ENCODE measurements at regions not wholly inside any gene's neighbourhood (a gene's known extent, or its start where the extent isn't known, plus 50 kb on each side); places are given as distances from the start of the nearest gene placed in this dataset.
A peak's percentile ranks its signal among the peaks of the same experiment; 100 is the strongest.
"Not testable (repeated sequence)": the region's sequence is repeated elsewhere in the genome, so short reads cannot be mapped to it uniquely, and the experiment has no call there.

DNA sequence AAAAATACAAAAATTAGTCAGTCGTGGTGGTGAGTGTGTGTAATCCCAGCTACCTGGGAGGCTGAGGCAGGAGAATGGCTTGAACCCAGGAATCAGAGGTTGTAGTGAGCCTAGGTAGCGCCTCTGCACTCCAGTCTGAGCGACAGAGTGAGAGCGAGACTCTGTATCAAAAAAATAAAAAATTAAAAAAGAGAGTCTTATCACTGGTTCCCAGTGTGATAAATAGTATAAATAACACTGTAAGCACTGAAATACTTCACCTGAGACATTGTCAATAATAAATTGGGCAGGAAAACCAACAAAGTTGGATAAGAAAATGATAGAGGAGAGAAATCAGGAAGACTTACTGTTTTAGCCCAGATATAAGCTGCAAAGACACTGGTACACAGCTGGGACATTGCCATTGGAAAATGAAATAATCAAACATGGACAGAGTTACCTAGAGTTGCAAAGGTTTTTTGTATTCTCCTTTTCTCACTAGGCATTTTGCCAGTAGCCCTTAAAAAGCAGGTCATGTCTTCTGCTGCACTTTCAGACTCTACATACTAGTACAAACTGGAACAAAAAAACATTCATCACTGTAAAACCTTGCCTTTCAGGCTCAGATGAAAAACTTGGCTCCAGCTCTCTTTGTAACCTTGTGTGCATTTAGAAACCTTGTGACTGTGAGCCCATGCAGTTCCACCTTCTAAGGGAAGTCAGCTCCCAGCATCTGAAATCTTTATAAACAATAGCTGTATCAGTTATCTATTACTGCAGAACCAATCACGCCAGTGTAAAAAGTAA is 55.0 kb upstream of the PPP1R2C start:
- Mint-ChIP-seq H3K27ac (peak overlapping the region; percentile 91), H3K4me3 (no peak overlapping the region), H3K4me1 (peaks cover 22% of the 10 kb centered on the region), H3K9me3 (peaks cover 9% of the 10 kb centered on the region), H3K27me3 (ENCODE audit: low read depth) (no peaks in the 10 kb centered on the region), H3K36me3 (no peaks in the 10 kb centered on the region)
- DNase-seq (ENCODE audit: low spot score in 2 of 2, unreplicated experiment in 2 of 2): no peak
- TF ChIP-seq, protein P1, sequence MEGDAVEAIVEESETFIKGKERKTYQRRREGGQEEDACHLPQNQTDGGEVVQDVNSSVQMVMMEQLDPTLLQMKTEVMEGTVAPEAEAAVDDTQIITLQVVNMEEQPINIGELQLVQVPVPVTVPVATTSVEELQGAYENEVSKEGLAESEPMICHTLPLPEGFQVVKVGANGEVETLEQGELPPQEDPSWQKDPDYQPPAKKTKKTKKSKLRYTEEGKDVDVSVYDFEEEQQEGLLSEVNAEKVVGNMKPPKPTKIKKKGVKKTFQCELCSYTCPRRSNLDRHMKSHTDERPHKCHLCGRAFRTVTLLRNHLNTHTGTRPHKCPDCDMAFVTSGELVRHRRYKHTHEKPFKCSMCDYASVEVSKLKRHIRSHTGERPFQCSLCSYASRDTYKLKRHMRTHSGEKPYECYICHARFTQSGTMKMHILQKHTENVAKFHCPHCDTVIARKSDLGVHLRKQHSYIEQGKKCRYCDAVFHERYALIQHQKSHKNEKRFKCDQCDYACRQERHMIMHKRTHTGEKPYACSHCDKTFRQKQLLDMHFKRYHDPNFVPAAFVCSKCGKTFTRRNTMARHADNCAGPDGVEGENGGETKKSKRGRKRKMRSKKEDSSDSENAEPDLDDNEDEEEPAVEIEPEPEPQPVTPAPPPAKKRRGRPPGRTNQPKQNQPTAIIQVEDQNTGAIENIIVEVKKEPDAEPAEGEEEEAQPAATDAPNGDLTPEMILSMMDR (IDR thresholded peaks at IDR 0.05; ENCODE audit: unreplicated experiment): no peak

DNA sequence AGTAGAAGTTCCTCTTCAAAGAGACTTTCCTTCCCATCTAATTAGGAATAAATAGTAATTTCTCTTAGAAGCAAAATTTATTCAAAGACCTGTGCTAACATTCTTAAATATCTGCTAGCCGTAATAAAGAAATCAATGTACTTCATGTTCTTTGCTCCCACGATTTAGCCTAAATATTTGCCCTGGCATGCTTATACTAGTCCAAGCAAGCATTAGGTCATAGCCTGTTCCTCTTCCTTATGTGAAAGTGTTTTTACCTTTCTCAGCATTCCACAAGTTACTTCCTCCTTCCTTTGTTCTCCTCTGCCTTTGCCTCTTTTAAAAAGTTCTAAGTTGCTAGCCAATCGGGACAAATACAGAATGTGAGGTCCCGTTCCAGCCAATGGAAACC is 55.6 kb upstream of the PPP1R2C start:
- Mint-ChIP-seq H3K4me1 (peaks cover 22% of the 10 kb centered on the region), H3K27ac (peak overlapping the region; percentile 91)
- H3K27me3 Mint-ChIP-seq (ENCODE audit: low read depth); H3K9me3 Mint-ChIP-seq; H3K36me3 Mint-ChIP-seq; H3K4me3 Mint-ChIP-seq; DNase-seq (ENCODE audit: low spot score in 2 of 2, unreplicated experiment in 2 of 2): not testable (repeated sequence)

DNA sequence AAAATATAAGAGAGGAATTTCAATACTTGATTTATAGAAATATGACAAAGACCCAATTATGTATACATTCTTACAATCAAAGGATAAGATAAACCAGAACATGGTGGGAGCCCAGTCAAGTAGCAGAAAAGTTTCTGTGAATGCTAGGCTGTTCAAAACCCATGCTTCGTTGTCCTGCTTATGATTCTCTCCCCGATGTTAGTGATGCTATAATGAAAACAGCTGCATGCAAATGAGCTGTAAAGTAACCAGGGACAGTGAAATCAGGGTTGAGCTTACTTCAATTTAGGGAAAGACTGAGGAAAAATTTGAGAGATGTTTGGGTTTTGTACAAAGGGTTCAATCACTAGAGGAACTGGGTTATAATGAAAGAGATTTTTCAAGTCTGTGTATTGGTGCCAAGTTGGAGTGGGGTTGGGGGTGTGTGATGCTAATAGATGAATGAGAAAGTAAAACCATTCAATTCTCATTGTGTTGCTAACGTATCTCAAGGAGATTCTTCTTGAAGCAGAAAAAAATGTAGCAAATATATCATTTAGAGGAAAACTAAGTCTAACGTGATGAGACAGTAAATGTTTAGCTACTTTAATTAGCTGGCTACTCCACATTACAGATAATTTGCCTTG is 59.3 kb upstream of the PPP1R2C start:
- Mint-ChIP-seq H3K27me3 (ENCODE audit: low read depth) (no peaks in the 10 kb centered on the region), H3K27ac (no peak overlapping the region), H3K9me3 (peaks cover 4% of the 10 kb centered on the region), H3K4me3 (no peak overlapping the region), H3K4me1 (peaks cover 18% of the 10 kb centered on the region), H3K36me3 (no peaks in the 10 kb centered on the region)
- DNase-seq (ENCODE audit: low spot score in 2 of 2, unreplicated experiment in 2 of 2): no peak
- TF ChIP-seq, protein P1 (IDR thresholded peaks at IDR 0.05; ENCODE audit: unreplicated experiment): no peak

DNA sequence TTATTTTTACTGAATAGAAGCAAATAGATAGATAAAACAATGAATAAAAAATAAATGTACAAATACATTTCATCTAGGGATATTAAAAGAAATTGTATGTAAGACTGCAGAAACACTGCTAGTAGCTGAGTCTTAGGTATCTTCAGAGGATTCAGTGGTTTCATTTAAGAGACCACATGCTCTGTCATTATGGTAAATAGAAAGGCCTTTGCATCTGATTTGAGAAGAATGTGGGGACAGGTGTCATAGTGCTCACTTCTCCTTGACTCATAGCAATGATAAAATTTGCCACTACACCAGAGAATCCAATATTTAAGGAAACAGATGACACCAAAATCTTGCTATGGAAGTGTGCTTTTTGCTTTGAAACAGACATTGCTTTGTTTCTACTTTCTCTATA is 59.8 kb upstream of the PPP1R2C start:
- TF ChIP-seq, protein P1 (IDR thresholded peaks at IDR 0.05; ENCODE audit: unreplicated experiment): no peak
- Mint-ChIP-seq H3K36me3 (no peaks in the 10 kb centered on the region), H3K27me3 (ENCODE audit: low read depth) (no peaks in the 10 kb centered on the region), H3K9me3 (peaks cover 4% of the 10 kb centered on the region), H3K27ac (no peak overlapping the region), H3K4me3 (no peak overlapping the region), H3K4me1 (peaks cover 14% of the 10 kb centered on the region)
- DNase-seq (ENCODE audit: low spot score in 2 of 2, unreplicated experiment in 2 of 2): no peak

- Mint-ChIP-seq H3K27ac (no peak overlapping the region), H3K4me1 (no peaks in the 10 kb centered on the region), H3K27me3 (ENCODE audit: low read depth) (no peaks in the 10 kb centered on the region), H3K36me3 (no peaks in the 10 kb centered on the region), H3K9me3 (peaks cover 4% of the 10 kb centered on the region), H3K4me3 (no peak overlapping the region)
- no peak for DNase-seq (ENCODE audit: low spot score in 2 of 2, unreplicated experiment in 2 of 2)
- TF ChIP-seq, protein P1 (IDR thresholded peaks at IDR 0.05; ENCODE audit: unreplicated experiment): no peak
Measured at GRCh38 chrX:42839632-42840031, 61.7 kb upstream of the PPP1R2C start.

GRCh38 chrX:42846741-42847140 is 68.8 kb upstream of the PPP1R2C start:
- DNase-seq (ENCODE audit: low spot score in 2 of 2, unreplicated experiment in 2 of 2): no peak
- Mint-ChIP-seq H3K4me3 (no peak overlapping the region), H3K27me3 (ENCODE audit: low read depth) (no peaks in the 10 kb centered on the region), H3K4me1 (no peaks in the 10 kb centered on the region), H3K27ac (no peak overlapping the region), H3K36me3 (peaks cover 5% of the 10 kb centered on the region), H3K9me3 (peaks cover 30% of the 10 kb centered on the region)
- TF ChIP-seq, protein P1 (IDR thresholded peaks at IDR 0.05; ENCODE audit: unreplicated experiment): no peak
